ENCODE measurements at regions not wholly inside any gene's neighbourhood (a gene's known extent, or its start where the extent isn't known, plus 50 kb on each side); places are given as distances from the start of the nearest gene placed in this dataset.
"Not testable (repeated sequence)": the region's sequence is repeated elsewhere in the genome, so short reads cannot be mapped to it uniquely, and the experiment has no call there.

DNA sequence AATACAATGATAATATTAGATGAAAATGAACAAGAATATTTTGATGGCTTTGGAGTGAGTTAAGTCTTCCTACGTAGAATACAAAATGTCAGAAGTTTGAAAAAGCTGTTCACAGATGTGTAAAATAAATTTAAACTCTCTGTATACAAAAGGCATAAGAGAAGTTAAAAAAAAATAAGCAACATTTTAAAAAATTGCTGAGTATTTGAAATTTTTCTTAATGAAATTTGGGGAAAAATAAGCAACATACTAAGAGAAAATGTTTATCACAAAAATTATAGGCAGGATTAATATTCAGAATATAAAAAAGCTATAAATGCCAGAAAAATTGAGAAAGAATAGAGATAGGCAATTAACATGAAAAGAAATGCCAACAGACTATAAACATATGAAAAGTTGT, 470.7 kb upstream of the TRPC7 start:
- no peaks in the 10 kb centered on the region for H3K36me3 ChIP-seq (replicated peaks; ENCODE audit: control insufficient read depth, insufficient read depth, low read length)
- no peaks in the 10 kb centered on the region for H3K27me3 ChIP-seq (ENCODE audit: control insufficient read depth, insufficient read depth, low read length)
- DNase-seq, result no peak
- H3K4me3 ChIP-seq (ENCODE audit: insufficient read depth, low read depth, low read length), result no peak overlapping the region

DNA sequence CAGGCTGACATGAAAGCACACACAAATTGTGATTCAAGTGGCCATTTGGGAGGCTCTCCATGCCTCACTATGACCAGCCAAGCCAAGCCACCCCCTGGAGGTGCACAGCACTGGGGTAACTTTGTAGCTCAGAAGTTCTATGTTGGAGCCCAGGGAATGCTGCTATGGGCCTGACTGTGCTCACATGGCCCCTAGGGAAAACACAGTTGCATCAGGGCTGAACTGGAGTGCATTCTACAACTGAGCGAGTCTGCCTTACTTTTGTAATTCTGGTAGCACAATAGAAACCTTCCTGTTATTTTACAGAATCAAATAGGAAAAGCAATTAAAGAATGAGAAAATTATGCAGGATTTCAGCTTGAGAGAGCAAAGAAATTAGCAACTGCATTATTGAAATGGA, 455.5 kb upstream of the TRPC7 start:
- H3K4me3 ChIP-seq (ENCODE audit: insufficient read depth, low read depth, low read length), result no peak overlapping the region
- no peaks in the 10 kb centered on the region for H3K36me3 ChIP-seq (replicated peaks; ENCODE audit: control insufficient read depth, insufficient read depth, low read length)
- no peak for DNase-seq
- no peaks in the 10 kb centered on the region for H3K27me3 ChIP-seq (ENCODE audit: control insufficient read depth, insufficient read depth, low read length)

DNA sequence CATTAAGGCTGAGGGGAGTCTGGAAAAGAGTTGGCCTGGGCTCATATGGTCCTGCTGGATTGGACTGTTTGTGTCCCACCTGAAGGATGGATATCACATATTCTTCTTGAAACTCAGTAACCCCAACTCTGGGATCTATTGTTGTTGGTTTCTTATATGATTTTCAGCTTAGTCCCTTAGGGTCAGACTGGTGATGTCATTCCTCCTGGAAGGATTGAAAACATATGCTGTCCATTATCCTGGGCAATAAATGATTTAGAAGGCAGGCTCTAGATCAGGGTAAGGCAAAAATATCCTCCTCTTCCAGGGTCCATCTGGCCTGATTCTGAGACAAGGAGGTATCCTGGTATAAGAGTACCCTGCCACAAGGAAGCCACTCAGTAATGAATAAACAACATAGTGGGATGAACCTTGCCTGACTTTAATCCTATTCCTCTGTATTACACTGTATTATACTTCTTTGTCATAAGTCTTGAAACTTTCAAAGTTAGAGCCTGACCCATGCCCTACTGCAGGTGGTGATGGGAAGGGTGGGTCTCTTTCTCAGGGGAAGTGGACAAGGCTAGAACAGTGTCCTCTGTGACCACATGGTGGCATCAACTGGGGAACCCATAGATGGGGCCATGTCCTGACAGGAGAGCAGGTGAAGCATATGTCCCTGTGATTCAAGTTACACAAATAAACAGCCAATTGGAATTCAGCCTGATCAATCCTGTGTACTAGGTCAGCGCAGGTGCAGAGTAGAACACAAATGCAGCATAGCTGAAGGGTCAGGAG, 454.4 kb upstream of the TRPC7 start:
- no peak overlapping the region for H3K4me3 ChIP-seq (ENCODE audit: insufficient read depth, low read depth, low read length)
- no peaks in the 10 kb centered on the region for H3K36me3 ChIP-seq (replicated peaks; ENCODE audit: control insufficient read depth, insufficient read depth, low read length)
- no peaks in the 10 kb centered on the region for H3K27me3 ChIP-seq (ENCODE audit: control insufficient read depth, insufficient read depth, low read length)
- DNase-seq, result no peak

DNA sequence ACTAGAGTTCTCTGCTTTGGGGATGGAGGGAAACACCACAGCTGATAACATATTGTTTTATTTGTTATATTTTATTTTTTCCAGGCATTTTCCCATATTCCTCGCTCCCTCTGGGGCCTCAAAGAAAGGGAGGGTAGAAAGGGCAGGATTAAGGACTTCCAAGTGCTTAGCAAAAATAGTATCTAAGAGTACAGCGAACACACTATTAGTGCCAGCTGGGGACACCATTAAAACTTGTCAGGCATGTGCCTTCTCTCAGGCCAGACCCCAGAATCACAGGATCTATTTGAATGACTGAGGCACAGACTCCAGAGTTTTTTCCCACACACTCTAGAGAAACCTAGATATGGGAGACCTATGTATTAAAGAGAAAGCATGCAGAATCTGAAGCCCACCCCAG, 451.0 kb upstream of the TRPC7 start:
- Histone ChIP-seq H3K27me3 (ENCODE audit: control insufficient read depth, insufficient read depth, low read length) (no peaks in the 10 kb centered on the region), H3K4me3 (ENCODE audit: insufficient read depth, low read depth, low read length) (no peak overlapping the region), H3K36me3 (replicated peaks; ENCODE audit: control insufficient read depth, insufficient read depth, low read length) (no peaks in the 10 kb centered on the region)
- DNase-seq, result no peak

DNA sequence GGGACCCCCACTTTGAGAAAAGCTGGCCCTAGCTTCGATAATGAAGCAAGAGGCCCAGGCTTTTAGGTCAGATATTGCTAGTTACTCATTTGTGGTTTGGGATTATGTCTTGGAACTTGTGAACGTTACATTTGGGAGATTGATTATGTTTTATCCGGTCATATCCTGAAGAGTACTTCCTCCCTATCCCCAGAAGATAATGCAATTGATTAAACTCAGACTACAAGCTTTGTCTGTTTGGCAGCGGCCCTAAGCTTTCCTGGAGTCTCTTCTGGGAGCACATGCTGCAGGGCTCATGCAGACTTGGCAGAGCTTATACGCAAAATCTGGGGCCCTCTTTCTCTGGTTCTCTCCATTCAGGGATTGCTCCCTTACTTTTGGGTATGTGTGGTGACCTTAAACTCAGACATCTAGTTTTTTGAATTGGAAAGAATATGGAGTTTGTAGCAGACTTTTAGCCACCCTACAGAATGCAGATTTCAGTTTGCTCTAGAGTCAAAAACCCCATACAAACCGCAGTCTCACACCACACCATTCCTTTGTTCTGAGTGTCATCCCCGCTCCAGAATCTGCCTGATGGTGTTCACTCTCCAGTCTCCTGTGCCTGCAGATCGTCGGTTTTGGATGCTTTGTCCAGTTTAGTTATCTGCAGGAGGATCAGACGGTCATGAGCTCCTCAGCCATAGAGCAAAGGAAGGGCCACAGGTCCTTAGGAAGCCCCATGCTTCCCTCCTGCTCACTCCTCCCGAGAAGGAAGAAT, 449.5 kb upstream of the TRPC7 start:
- DNase-seq, result no peak
- no peaks in the 10 kb centered on the region for H3K27me3 ChIP-seq (ENCODE audit: control insufficient read depth, insufficient read depth, low read length)
- no peaks in the 10 kb centered on the region for H3K36me3 ChIP-seq (replicated peaks; ENCODE audit: control insufficient read depth, insufficient read depth, low read length)
- no peak overlapping the region for H3K4me3 ChIP-seq (ENCODE audit: insufficient read depth, low read depth, low read length)

DNA sequence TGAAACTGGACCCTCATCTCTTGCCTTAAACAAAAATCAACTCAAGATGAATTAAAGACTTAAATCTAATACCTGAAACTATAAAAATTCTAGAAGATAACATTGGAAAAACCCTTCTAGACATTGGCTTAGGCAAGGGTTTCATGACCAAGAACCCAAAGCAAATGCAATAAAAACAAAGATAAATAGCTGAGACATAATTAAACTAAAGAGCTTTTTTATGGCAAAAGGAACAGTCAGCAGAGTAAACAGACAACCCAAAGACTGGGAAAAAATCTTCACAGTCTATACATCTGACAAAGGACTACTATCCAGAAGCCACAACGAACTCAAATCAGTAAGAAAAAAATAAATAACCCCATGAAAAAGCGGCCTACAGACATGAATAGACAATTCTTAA, 446.9 kb upstream of the TRPC7 start:
- not testable (repeated sequence) for H3K27me3 ChIP-seq (ENCODE audit: control insufficient read depth, insufficient read depth, low read length); H3K36me3 ChIP-seq (replicated peaks; ENCODE audit: control insufficient read depth, insufficient read depth, low read length); DNase-seq; H3K4me3 ChIP-seq (ENCODE audit: insufficient read depth, low read depth, low read length)

DNA sequence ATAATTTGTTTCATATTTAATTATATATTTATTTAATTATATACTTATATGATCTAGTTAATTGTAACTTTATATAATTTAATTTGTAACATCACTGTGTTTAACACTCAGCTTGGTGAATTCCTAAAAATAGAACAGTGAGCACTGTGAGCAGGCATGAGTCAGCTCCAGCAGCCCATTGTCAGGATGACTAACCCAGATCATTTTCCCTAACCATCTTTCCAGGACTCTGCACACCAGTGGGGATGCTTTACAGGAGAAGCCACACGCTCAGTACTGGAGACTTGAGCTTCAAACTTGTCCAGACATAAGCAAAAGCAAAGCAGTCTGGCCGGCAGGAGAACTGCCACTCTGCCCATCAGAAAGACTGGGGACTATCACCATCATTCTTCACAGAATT, 446.2 kb upstream of the TRPC7 start:
- DNase-seq, result no peak
- Histone ChIP-seq H3K4me3 (ENCODE audit: insufficient read depth, low read depth, low read length) (no peak overlapping the region), H3K36me3 (replicated peaks; ENCODE audit: control insufficient read depth, insufficient read depth, low read length) (no peaks in the 10 kb centered on the region), H3K27me3 (ENCODE audit: control insufficient read depth, insufficient read depth, low read length) (no peaks in the 10 kb centered on the region)

DNA sequence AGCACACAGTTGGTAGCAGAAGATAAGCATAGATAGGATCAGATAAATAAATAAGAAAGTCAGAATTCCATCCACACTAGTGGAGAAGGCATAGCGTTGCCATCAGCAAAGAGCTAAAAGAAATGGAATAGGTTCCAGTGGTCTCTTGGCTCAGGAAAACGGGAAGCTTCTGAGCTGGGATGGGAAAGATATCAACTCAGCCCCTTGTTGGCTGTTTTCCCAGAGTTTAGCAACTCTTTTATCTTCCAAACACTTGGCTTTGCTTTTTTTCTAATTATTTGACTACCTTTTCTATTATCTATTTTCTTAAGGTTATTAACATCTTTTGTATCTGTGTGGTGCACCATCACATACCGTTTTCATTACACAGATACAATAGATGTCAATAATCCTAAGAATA, 445.7 kb upstream of the TRPC7 start:
- Histone ChIP-seq H3K36me3 (replicated peaks; ENCODE audit: control insufficient read depth, insufficient read depth, low read length) (no peaks in the 10 kb centered on the region), H3K4me3 (ENCODE audit: insufficient read depth, low read depth, low read length) (no peak overlapping the region), H3K27me3 (ENCODE audit: control insufficient read depth, insufficient read depth, low read length) (no peaks in the 10 kb centered on the region)
- no peak for DNase-seq

DNA sequence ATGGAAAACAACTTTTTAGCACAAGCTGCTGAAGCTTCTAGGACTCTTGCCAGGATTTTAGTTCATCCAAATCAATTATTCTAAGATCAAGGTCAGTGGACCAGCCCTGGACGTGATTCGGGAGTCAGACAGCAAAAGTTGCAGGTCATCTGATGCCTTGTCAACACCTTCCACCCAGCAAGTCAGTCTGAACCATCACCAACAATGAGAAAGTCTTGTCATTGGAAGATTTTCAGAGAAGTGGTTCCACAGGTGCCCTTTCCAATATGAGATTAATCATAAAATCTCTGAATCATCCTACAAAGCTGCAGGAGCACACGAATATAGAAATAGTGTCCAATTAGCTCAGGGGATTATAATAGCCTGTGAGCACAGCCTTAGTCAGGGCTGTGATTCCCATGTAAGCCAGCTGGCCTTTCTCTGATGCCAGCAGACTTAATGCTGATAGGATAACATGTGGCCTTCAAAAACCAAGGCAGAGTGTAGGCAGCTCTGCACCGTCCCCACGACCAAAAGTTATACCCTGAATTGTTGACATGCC, 445.0 kb upstream of the TRPC7 start:
- DNase-seq, result no peak
- Histone ChIP-seq H3K36me3 (replicated peaks; ENCODE audit: control insufficient read depth, insufficient read depth, low read length) (no peaks in the 10 kb centered on the region), H3K4me3 (ENCODE audit: insufficient read depth, low read depth, low read length) (no peak overlapping the region), H3K27me3 (ENCODE audit: control insufficient read depth, insufficient read depth, low read length) (no peaks in the 10 kb centered on the region)

DNA sequence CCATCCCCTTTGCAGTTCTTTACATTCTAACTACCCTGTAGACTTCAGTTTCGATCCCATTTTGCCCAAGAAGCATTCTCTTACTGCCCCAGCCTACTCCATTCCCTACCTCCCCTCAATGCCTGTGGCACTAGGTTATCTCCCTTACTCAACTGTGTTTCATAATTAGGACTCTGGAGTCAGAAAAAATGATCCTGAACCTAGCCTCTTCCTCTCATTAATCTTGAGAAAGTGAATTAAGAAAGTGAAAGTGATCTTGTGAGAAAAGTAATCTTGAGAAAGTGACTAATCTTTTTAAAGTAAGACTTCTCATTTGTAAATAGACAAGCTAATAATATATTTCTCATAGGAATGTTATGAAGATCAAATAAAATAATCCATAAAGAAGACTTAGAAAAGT, 444.0 kb upstream of the TRPC7 start:
- DNase-seq, result no peak
- Histone ChIP-seq H3K36me3 (replicated peaks; ENCODE audit: control insufficient read depth, insufficient read depth, low read length) (no peaks in the 10 kb centered on the region), H3K4me3 (ENCODE audit: insufficient read depth, low read depth, low read length) (no peak overlapping the region), H3K27me3 (ENCODE audit: control insufficient read depth, insufficient read depth, low read length) (no peaks in the 10 kb centered on the region)

DNA sequence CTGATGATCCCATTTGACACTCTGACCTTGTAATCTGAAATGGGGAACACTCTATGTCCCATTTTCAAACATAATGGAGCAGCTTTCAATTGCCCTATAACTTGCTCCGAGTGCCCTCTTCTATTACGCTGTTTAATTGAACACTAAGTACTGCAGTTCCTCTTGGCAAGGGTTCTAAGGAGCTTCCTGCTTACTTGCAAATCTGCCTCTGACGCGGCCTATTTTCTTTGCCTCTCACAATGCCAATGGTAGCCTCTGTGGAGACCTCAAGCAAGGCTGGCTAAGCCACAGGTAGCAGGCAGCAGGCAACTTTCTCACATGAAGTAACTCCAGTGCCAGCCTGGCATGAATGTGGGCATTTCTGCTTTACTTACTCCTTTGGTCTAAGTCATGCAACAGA, 443.4 kb upstream of the TRPC7 start:
- Histone ChIP-seq H3K36me3 (replicated peaks; ENCODE audit: control insufficient read depth, insufficient read depth, low read length) (no peaks in the 10 kb centered on the region), H3K4me3 (ENCODE audit: insufficient read depth, low read depth, low read length) (no peak overlapping the region), H3K27me3 (ENCODE audit: control insufficient read depth, insufficient read depth, low read length) (no peaks in the 10 kb centered on the region)
- no peak for DNase-seq

DNA sequence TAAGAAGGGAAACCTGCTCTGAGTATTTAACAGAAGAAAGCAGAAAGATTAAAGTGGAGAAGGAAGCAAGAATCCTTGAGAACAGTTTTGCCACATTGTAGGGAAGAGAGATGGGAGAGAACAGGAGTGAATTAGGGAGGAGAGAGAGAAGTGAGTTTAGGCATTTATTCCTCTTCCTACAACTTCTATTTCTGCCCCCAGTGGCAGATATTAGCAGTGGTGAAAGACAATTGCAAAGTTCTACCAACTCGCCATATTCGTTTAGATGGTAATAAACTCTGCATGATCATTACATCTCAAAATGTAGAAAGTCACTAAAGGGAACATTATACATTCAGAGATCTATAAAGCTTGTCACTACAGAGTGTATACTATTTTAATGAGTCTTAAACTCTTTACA, 440.1 kb upstream of the TRPC7 start:
- no peaks in the 10 kb centered on the region for H3K36me3 ChIP-seq (replicated peaks; ENCODE audit: control insufficient read depth, insufficient read depth, low read length)
- H3K27me3 ChIP-seq (ENCODE audit: control insufficient read depth, insufficient read depth, low read length), result no peaks in the 10 kb centered on the region
- H3K4me3 ChIP-seq (ENCODE audit: insufficient read depth, low read depth, low read length), result no peak overlapping the region
- no peak for DNase-seq

DNA sequence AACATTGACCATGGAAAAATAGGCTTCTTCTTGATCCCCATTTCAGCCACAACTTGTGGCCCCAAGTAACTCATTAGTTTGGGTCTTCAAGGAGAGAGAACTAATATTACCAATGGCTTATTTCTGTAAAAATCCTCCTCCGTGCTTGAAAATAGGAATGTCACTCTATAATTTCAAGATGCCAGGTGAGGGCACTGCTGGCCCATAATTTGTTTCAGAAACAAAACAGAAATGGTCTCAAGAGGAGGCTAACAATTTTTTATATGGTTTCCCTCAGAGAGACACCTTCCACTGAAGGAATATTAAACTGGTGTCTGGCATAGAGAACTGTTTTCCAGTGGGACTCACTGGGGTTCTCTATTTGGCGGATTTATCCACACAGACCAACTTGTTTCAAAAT, 437.0 kb upstream of the TRPC7 start:
- Histone ChIP-seq H3K27me3 (ENCODE audit: control insufficient read depth, insufficient read depth, low read length) (no peaks in the 10 kb centered on the region), H3K36me3 (replicated peaks; ENCODE audit: control insufficient read depth, insufficient read depth, low read length) (no peaks in the 10 kb centered on the region), H3K4me3 (ENCODE audit: insufficient read depth, low read depth, low read length) (no peak overlapping the region)
- peak; percentile 17 for DNase-seq

DNA sequence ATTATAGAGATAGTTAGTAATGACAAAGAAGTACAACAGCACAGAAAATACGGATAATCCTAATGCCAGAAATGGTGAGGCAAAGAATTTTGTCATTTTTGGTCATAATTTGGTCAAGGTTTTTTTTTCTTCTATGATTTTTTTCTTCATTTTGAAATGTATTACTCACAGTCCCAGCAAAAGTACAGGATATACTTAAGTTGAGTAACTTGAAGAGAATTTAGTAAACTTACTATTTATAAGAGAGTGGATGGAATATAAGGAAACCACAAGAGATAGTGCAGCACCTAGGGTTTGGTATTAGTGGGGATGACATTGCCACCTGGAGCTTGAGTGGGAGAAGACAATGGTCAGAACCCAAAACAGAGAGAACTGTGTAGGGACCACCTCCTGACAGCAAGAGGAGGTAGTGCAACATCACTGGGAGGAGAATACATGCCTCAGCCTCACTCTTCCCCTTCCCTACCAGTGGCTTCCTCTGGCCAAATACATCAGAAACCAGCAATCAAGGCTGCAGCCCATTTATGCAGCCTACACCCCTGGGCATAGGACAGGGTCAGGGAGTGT, 434.5 kb upstream of the TRPC7 start:
- H3K4me3 ChIP-seq (ENCODE audit: insufficient read depth, low read depth, low read length), result no peak overlapping the region
- DNase-seq, result no peak
- no peaks in the 10 kb centered on the region for H3K27me3 ChIP-seq (ENCODE audit: control insufficient read depth, insufficient read depth, low read length)
- no peaks in the 10 kb centered on the region for H3K36me3 ChIP-seq (replicated peaks; ENCODE audit: control insufficient read depth, insufficient read depth, low read length)

DNA sequence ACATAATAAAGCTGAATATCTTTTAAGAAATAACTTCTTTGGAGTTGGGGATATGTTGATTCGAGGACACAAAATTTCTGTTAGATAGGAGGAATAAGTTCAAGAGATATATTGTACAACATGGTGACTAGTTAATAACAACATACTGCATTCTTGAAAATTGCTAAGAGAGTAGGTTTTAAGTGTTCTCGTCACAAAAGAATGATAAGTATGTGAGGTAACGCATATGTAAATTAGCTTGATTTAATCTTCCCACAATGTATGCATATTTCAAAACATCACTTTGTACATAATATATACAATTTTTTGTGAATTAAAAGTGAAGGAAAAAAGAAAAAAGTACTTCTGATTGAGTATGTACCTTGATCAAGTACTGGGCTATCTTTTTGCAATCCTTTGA, 428.0 kb upstream of the TRPC7 start:
- Histone ChIP-seq H3K36me3 (replicated peaks; ENCODE audit: control insufficient read depth, insufficient read depth, low read length) (no peaks in the 10 kb centered on the region), H3K27me3 (ENCODE audit: control insufficient read depth, insufficient read depth, low read length) (no peaks in the 10 kb centered on the region; the same call in 1 of the 2 replicates), H3K4me3 (ENCODE audit: insufficient read depth, low read depth, low read length) (no peak overlapping the region)
- DNase-seq, result no peak

Measured in H7 (cell line).